HG02588 (cell line): ENCODE measurements at regions not wholly inside any gene's neighbourhood (a gene's known extent, or its start where the extent isn't known, plus 50 kb on each side); places are given as distances from the start of the nearest gene placed in this dataset.

Experiments
- ATAC-seq: cut with Tn5 transposase; IDR thresholded peaks from one replicate; pipeline ENCODE4 v1.9.1; 2021; ENCODE audit warnings: mild to moderate bottlenecking, moderate library complexity; ENCODE audit not compliant: unreplicated experiment

DNA sequence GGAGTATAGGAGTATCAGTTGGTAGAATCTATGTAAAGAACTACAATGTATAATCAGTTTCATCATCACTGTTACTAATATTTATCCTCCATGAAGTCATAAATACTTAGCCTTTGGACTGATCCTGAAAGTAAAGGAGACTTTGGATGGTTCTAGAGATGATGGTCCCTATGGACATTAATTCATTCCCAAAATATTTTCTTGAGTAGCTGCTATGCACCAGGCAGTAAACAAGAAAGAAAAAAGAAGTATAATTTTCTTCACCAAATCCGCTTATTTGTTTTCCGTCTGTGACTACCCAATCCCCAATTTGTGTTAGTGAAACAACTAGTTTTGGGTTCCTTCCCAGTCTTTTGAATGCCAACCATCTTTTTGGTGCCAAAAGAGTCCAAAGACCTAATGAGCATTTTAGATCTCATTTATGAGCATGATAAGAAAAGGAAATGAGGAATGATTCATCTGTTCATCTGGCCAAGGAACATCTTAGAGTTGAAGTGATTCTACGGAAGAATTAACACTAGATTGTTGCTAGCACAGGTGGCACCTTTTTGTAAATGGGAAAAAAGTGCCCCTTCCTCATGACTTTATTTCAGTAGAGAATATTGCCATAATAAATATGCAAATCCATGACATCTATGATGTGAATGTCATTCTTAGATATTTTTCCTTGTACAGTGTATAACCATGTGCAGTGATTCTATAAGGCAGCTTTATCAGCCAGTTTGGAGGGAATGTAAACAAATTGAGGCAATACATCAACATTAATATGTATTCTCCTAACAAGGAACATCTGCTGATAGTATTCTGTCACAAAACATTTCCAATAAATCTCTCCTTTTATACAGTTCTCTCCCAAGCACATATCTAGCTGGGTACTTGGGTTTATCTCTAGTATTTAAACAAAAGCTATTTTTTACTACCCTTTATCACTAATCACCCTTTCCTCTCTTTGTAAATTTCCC lies 85.1 kb upstream of the CCDC91 start:
- no peak for ATAC-seq

DNA sequence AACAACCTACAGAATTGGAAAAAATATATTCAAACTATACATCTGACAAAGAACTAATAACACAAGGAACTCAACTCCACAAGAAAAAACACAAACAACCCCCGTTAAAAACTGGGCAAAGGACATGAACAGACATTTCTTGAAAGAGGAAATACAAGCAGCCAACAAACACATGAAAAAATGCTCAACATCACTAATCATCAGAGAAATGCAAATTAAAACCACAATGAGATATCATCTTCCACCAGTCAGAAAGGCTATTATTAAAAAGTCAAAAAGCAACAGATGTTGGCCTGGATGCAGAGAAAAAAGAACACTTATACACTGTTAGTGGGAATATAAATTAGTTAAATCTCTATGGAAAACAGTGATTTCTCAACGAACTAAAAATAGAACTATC lies 82.6 kb upstream of the CCDC91 start:
- no peak for ATAC-seq

DNA sequence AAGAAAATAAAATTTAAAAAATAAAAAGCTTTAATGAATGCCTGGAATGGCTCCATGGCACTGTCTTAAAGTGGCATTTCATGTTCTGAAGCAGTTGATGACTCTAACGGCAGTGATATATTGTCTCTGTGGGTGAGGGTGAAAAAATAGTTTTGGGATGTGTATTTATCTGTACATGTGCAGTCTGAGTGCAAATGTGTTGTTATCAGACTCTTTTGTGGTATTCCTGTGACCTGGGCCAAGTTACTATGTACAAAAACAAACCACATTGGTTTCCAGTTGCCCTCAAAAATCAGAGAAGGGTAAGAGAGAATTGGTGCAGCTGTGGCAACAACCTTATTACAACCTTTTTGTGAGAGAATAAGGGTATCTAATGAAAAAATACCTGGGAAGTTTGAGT lies 81.7 kb upstream of the CCDC91 start:
- no peak for ATAC-seq

DNA sequence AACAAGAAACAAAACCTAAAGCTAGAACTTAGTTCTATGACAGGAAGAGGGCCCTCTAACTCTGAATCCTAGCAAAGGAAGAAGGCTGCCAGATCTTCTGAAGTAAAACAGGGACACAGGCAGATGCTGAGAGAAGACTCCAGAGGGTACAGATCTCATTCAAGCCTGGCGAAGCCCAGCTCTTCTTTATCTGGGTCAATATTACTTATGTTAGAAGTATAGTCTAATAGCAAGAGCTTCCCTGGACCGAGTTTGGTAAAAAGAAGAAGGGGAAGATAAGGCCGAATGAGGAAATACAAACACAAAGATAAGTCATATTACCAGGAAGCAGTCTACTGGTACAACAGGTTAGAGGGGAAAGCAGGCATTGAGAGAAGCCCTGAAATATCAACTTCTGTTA lies 79.9 kb upstream of the CCDC91 start:
- no peak for ATAC-seq

DNA sequence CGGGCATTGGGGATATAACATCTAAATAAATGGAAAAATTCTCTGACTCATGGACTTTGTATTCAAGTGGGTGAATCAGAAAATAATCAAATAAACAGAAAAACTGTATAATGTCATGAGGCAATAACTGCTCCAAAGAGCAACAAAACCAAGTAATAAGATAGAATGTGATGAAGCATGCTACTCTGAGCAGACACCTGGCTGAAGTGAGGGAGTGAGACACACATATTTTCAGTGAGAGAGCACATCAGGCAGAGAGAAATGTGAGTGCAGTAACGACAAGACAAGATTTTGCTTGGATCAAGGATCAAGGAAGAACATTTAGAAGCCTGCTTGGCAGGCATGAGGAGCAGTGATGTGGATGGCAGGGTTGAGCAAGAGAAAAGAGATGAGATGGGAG lies 75.8 kb upstream of the CCDC91 start:
- no peak for ATAC-seq

DNA sequence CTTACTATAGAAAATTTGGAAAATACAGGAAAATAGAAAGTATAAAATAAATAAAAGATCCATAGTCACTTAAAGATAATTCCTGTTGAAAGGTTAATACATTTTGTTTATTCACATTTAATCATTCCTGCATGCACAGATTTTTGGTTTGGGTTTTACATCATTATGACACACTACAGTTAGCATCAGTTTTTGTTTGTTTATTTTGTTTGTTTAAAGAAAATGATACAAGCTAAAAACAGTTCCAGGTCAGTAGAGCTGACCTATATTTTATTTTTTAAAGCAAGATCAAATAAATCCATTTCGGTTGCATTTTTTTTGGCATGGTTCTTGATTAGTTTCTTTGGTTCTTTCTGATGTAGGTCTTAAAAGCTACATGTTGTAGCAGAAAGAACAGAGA lies 68.8 kb upstream of the CCDC91 start:
- ATAC-seq: no peak

DNA sequence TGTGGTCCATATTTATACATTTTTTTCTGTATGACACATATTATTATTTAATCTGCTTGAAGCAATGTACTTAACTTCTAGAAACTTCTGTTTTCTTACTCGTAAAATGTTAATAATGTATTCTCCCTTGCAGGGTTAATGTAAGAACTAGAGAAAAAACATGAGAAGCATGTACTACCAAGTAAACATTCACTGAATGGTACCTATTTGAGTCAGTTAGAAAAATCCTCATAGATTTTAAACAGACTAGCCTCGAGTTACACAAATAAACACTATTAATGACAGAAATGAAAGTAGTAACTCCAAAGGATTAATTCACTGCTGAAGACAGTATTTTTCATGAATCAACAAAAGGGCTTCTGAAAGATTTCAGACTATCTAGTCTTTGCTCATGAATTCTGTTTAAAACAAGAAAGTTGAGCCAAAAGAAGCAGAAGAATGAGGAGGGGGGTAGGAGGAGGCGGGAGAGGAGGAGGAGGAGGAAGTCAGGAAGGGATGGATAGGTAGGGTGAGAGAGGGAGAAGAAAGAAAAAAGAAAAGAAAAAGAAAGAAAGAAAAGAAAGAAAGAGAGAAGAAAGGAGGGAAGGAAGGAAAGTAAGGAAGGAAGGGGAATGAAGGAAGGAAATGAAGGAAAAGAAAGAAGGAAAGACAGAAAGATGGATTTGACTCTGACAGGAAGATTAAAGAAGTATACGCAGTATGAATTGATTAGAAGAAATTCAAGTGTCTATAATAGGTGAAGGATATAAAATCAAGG lies 68.2 kb upstream of the CCDC91 start:
- ATAC-seq: no peak

DNA sequence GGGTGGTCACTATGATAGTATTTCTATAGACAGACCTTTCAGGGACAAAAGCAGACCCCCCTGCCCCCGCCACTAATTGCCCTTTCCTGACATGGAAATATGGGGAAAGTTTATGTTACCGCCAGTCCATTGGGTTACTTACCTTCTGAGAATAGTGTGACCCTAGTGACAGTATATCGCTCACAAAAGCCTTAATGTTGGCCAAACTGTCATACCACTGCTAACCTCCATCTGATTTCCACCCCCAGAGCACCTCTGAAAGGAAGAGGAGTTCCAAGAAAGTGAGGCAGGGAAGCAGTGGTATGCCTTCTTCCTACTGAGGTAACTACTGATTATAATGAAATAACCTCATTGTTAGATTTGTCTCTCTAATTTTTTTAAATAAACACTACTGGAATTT lies 67.5 kb upstream of the CCDC91 start:
- no peak for ATAC-seq

DNA sequence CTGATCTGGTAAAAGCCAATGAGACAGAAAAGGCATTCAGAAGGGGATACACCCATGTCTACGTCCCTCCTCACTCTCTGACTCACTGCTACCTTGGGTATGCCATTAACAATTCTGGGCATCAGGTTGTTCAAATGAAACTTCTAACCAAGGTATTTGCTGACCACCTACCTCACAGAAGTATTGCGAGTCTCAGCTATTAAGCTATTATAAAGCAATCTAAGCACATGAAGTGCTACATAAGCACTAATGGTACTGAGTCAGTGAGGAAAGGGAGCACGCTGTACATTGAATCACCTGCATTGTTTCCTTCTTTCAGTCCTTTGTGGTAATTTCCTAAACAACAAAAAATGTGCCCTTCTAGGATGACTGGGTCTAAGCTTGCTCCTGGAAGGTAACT lies 62.8 kb upstream of the CCDC91 start:
- ATAC-seq: no peak

DNA sequence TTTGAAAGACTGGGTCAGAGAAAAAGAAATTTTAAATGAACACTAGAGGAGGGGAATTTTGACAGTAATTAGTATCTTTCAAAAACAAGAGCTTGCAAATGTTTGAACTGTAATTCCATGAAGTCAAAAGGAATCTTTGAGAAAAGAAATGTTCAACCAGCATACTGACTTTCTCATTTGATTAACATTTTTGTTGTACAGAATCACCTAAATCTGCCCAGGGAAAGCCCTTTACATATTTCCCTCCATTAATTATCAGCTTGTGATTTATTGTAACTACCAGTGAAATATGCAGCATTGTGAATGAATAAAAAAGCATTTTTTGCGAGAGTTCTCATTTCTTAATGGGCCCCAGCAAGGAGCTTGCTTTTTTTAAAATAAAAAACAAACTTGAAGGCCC lies 61.2 kb upstream of the CCDC91 start:
- ATAC-seq: no peak

DNA sequence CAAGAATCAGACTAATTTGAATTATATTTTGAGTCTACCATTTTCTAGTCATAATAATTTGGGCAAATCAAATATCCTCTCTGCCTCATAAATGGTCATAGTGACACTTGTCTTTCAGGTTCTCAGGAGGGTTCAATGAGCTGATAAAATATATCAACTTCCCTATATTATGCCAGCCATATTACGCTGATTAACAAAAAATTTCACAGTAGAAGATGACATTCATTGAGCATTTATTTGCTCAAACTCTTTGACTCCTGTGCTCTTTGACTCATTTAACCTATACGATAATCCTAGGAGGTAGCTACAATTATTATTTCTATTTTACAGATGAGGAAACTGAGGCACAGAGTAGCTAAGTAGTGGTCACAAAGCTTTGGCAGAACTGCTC lies 60.0 kb upstream of the CCDC91 start:
- no peak for ATAC-seq

DNA sequence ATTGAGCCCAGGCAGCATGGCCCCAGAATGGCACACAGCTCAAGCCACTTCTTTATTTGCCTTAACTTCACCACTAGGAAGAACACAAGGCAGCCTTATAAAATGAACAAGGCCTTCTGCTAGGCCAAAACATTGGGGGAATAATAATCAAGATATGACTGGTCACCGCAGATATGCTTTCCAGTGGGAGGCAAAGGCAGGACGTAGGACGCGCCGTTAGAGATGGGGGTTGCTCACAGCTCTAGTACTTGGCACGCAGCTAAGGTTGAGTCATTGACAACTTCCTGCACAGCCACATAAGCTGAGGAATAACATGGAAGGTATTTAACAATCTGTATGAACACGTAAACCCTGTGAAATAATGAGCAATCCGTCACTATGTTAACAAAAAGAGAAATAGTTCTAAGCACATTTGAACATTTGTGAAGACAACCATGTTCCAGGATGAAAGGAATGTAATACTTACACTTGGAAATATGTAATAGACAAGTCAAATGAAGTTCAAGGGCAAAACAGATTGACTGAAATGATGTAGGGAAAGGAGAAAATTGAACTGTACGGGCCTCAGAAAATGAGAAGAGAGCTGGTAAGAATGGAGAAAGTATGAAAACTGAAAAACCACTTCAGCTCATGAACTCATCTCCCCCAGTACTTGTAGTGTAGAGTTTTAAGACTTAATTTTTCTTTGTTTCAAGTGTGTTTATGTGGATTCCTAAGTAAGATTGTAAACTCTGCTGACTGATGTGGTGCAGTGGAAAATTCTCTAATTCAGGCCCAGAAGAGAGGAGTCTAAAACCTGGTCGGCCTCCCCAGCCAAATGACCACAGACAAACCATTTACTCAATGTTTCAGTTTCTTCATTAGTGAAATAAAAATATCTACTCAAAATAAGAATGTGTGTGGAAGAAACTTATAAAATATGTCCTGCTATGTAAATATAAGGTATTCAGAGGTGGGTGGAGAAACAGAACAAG lies 59.3 kb upstream of the CCDC91 start:
- ATAC-seq: no peak

DNA sequence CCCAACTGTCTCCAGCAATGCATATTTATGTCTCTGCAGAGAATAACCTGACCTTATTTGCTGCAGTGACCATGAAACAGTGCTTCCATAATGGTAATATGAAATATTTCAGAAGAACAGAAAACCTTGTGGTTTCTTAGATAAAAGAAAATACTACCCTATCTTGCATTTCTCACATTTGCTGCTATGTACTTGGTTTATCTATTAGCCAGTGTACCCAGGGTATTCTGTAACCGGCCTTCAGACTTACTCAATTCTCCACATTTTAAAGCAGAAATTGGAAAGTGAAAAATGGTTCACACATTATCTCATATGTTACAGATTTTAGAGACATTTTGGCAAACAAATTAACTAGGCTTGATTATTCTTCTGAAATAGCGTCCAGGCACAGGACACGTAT lies 57.9 kb upstream of the CCDC91 start:
- ATAC-seq: no peak

DNA sequence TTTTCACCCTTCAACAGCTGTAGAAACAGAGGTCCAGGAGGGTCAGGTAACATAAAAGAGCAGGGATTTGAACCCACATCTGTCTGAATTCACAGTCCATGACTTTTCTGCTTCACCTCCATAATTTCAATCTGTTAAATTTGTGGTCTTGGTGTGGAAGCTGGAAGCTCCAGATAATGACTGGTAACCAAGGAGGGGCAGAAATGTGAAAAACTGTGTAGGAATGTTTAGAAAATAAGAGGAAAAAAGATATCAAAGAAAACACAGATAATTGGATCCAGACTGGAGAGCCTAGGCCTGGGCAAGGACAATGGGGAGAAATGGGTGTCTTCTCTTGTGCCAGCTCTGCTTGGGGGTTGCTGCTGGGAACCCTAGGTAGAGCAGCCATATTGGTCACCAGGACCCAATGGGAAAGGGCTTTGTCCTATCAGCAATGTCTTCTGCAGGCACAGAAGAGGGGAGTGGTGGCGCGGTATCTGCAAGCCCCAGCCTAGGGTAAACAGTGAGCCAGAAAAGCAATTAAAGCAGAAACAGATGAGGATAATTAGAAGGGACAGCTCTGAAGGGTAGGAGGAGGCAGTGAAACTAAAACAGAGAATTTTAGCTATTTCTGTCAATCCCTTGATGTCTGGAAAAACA lies 54.3 kb upstream of the CCDC91 start:
- no peak for ATAC-seq

DNA sequence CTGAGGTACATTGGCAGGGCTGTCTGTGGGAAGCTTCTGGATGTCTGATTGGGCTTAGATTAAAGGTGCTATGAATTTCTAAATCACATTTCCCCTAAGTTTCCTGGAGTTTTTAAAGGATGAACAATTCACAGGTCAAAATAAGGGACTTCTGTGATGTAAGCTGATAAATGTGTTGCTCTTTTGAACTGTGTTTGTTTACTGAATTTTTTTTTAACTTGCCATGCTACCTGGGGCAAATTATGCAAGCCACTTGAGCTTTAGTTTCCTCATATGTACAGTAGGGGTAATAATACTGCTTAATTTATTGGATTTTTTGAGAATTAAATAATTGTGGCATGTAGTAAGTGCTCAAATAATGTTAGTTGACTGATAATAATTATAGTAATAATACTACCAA lies 52.8 kb upstream of the CCDC91 start:
- ATAC-seq: no peak

DNA sequence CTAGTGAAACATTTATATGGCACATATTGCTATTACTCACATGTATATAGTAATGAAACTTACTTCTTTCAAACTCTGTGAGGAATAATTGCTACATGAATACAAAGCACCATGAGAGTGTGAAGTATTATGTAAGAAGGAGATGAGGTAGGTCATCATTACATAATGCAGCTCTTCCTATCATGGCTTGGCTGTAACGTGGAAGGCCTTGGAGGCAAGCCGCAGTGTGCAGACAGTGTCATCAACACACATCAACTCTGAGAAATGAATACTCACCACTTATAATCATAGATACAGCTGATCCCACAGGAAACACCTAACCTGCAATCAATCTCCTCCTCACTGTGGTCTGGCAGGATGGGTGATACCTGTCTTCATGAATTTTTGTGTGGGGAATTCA lies 49.9 kb upstream of the CCDC91 start:
- ATAC-seq: no peak
